GM23338 (cell line): ENCODE measurements at regions not wholly inside any gene's neighbourhood (a gene's known extent, or its start where the extent isn't known, plus 50 kb on each side); places are given as distances from the start of the nearest gene placed in this dataset.

Source experiments
- ATAC-seq: fragments of 200-7000 bp; cut with Tn5 transposase; 3 replicates; pipeline ENCODE4 v1.9.1; 2020
- DNase-seq: peaks from one replicate; pipeline ENCODE4 v3.0.0-alpha.2; 2015; ENCODE audit warnings: low spot score
- H2AFZ ChIP-seq: fragments of 200-600 bp; sonication (generic); 2 replicates; pipeline ENCODE4 v1.8.0; 2016; ENCODE audit warnings: antibody characterized with exemption, mild to moderate bottlenecking, moderate library complexity
- H3F3A ChIP-seq: fragments of 200-600 bp; sonication (generic); replicated peaks from 2 replicates; pipeline ENCODE4 v1.8.0; 2017; ENCODE audit warnings: antibody characterized with exemption, mixed run types, low read depth
- H3K27ac ChIP-seq: fragments of 200-600 bp; sonication (generic); 2 replicates; pipeline ENCODE4 v1.6.1; 2016; ENCODE audit warnings: low read depth
- H3K27me3 ChIP-seq: fragments of 200-600 bp; sonication (generic); 2 replicates; pipeline ENCODE4 v1.8.0; 2016; ENCODE audit warnings: mild to moderate bottlenecking, mixed run types, moderate library complexity; ENCODE audit not compliant: insufficient read depth
- H3K36me3 ChIP-seq: fragments of 200-600 bp; sonication (generic); 2 replicates; pipeline ENCODE4 v1.8.0; 2016; ENCODE audit warnings: mild to moderate bottlenecking; ENCODE audit not compliant: insufficient read depth
- H3K4me1 ChIP-seq: fragments of 200-600 bp; sonication (generic); 2 replicates; pipeline ENCODE4 v1.8.0; 2016; ENCODE audit warnings: mild to moderate bottlenecking, moderate library complexity; ENCODE audit not compliant: insufficient read depth
- H3K4me2 ChIP-seq: fragments of 200-600 bp; sonication (generic); 2 replicates; pipeline ENCODE4 v1.7.1; 2017; ENCODE audit warnings: mixed run types
- H3K4me3 ChIP-seq: fragments of 200-600 bp; sonication (generic); 2 replicates; pipeline ENCODE4 v1.6.1; 2016; ENCODE audit warnings: mixed run types
- H3K79me2 ChIP-seq: fragments of 200-600 bp; sonication (generic); replicated peaks from 2 replicates; pipeline ENCODE4 v1.8.0; 2017; ENCODE audit warnings: mild to moderate bottlenecking; ENCODE audit not compliant: insufficient read depth
- H3K9me2 ChIP-seq: fragments of 200-600 bp; sonication (generic); 2 replicates; pipeline ENCODE4 v1.8.0; 2017; ENCODE audit not compliant: insufficient read depth
- H4K20me1 ChIP-seq: fragments of 200-600 bp; sonication (generic); replicated peaks from 2 replicates; pipeline ENCODE4 v1.8.0; 2017; ENCODE audit warnings: mild to moderate bottlenecking; ENCODE audit not compliant: insufficient read depth
- H3K27ac Mint-ChIP-seq: 2 replicates; pipeline ENCODE4 v1.8.0; 2020; ENCODE audit warnings: inconsistent platforms, mild to moderate bottlenecking, moderate library complexity, mixed read lengths
- H3K27me3 Mint-ChIP-seq: 3 replicates; pipeline ENCODE4 v1.8.0; 2022; ENCODE audit warnings: low read depth, mild to moderate bottlenecking, moderate library complexity, mixed read lengths, inconsistent platforms; ENCODE audit not compliant: insufficient read depth, poor library complexity
- H3K36me3 Mint-ChIP-seq: 3 replicates; pipeline ENCODE4 v1.8.0; 2021; ENCODE audit warnings: low read depth, mild to moderate bottlenecking, inconsistent platforms, moderate library complexity, mixed read lengths
- H3K4me1 Mint-ChIP-seq: 3 replicates; pipeline ENCODE4 v1.8.0; 2020; ENCODE audit warnings: mild to moderate bottlenecking, inconsistent platforms, mixed read lengths
- H3K4me3 Mint-ChIP-seq: 3 replicates; pipeline ENCODE4 v1.8.0; 2021; ENCODE audit warnings: moderate library complexity, mild to moderate bottlenecking, inconsistent platforms, mixed read lengths
- H3K9me3 Mint-ChIP-seq: 3 replicates; pipeline ENCODE4 v1.8.0; 2020; ENCODE audit warnings: moderate library complexity, mild to moderate bottlenecking, inconsistent platforms, mixed read lengths
- CTCF ChIP-seq, 2 experiments: fragments of 200-600 bp in 1 of 2; sonication (generic) in 1 of 2; conservative IDR thresholded peaks; 2 replicates each; pipeline versions ENCODE4 v1.5.1 to v1.6.1; 2016 to 2017; ENCODE audit warnings: antibody characterized with exemption in 2 of 2, low read depth in 2 of 2, mild to moderate bottlenecking in 2 of 2, moderate library complexity in 1 of 2
- EZH2 ChIP-seq: fragments of 200-600 bp; sonication (generic); IDR thresholded peaks from one replicate; pipeline ENCODE4 v1.8.0; 2017; ENCODE audit warnings: antibody characterized with exemption, mild to moderate bottlenecking, low read depth; ENCODE audit not compliant: unreplicated experiment
- ZNF462 ChIP-seq: fragments of 250-450 bp; sonication (Bioruptor Pico); IDR thresholded peaks from 2 replicates; pipeline ENCODE4 v1.5.0; 2020; ENCODE audit warnings: mild to moderate bottlenecking, moderate library complexity
- TF ChIP-seq, protein P1 (sequence below): IDR thresholded peaks from one replicate; pipeline ENCODE4 v1.6.1; 2018; ENCODE audit warnings: antibody characterized with exemption; ENCODE audit not compliant: unreplicated experiment

DNA sequence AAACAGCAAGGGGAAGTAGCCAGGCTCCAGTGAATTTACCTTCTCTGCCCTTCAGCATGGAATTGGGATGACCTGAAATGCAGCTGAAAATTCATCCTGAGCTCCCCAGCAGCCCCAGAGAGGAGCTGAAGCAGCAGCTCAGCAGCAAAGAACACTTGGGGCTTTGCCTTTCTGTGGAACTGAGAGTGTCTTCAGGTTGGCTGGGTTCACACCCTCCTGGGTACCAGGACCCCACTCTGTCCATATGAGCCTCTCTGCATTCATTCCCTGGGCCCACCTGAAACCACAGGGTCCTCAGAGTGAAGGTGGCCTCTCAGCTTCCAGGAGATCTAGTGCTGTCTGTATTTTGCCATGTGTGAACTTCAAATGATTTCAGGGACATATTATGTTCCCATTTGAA is 429.2 kb downstream of the MN1 start:
- no peaks in the 10 kb centered on the region for H3K79me2 ChIP-seq
- DNase-seq (no peak), ATAC-seq (no peak)
- Mint-ChIP-seq H3K9me3 (peaks cover 6% of the 10 kb centered on the region; the same call in 2 of the 3 replicates), H3K27ac (no peak overlapping the region), H3K4me3 (no peak overlapping the region), H3K36me3 (no peaks in the 10 kb centered on the region), H3K27me3 (peaks cover 3% of the 10 kb centered on the region), H3K4me1 (peaks cover 32% of the 10 kb centered on the region)
- TF ChIP-seq CTCF (conservative IDR thresholded peaks at IDR 0.05; ENCODE audit: low read depth in 2 of 2): no peak
- H3K36me3 ChIP-seq: no peaks in the 10 kb centered on the region
- no peaks in the 10 kb centered on the region for H3K9me2 ChIP-seq
- no peaks in the 10 kb centered on the region for H4K20me1 ChIP-seq
- H3K4me2 ChIP-seq: no peak overlapping the region
- H3K4me1 ChIP-seq: peaks cover 8% of the 10 kb centered on the region; the same call in 1 of the 2 replicates
- H3K27ac ChIP-seq: no peak overlapping the region
- H2AFZ ChIP-seq: peak overlapping the region; percentile 64
- no peaks in the 10 kb centered on the region for H3F3A ChIP-seq
- no peaks in the 10 kb centered on the region for H3K27me3 ChIP-seq
- no peak overlapping the region for H3K4me3 ChIP-seq

GRCh38 chr22:27372969-27373670 is 428.4 kb downstream of the MN1 start:
- Histone ChIP-seq H3K9me2 (no peaks in the 10 kb centered on the region), H4K20me1 (no peaks in the 10 kb centered on the region), H3K4me1 (peaks cover 8% of the 10 kb centered on the region; the same call in 1 of the 2 replicates), H2AFZ (peak overlapping the region; percentile 64), H3K79me2 (no peaks in the 10 kb centered on the region), H3K4me3 (peak overlapping the region; percentile 28; the same call in 1 of the 2 replicates), H3K27me3 (no peaks in the 10 kb centered on the region), H3K4me2 (peak overlapping the region; percentile 56), H3K27ac (no peak overlapping the region), H3F3A (no peaks in the 10 kb centered on the region), H3K36me3 (no peaks in the 10 kb centered on the region)
- ATAC-seq: peak; percentile 97
- Mint-ChIP-seq H3K27ac (no peak overlapping the region), H3K36me3 (no peaks in the 10 kb centered on the region), H3K9me3 (peaks cover 6% of the 10 kb centered on the region; the same call in 2 of the 3 replicates), H3K4me3 (peak overlapping the region; percentile 45), H3K4me1 (peaks cover 37% of the 10 kb centered on the region), H3K27me3 (peaks cover 3% of the 10 kb centered on the region)
- no peak for TF ChIP-seq EZH2
- TF ChIP-seq ZNF462: no peak
- TF ChIP-seq CTCF (conservative IDR thresholded peaks at IDR 0.05; ENCODE audit: low read depth in 2 of 2): peak in 1 of 2 experiments; percentile 33; a peak in 3 of 4 replicates
- TF ChIP-seq, protein P1, sequence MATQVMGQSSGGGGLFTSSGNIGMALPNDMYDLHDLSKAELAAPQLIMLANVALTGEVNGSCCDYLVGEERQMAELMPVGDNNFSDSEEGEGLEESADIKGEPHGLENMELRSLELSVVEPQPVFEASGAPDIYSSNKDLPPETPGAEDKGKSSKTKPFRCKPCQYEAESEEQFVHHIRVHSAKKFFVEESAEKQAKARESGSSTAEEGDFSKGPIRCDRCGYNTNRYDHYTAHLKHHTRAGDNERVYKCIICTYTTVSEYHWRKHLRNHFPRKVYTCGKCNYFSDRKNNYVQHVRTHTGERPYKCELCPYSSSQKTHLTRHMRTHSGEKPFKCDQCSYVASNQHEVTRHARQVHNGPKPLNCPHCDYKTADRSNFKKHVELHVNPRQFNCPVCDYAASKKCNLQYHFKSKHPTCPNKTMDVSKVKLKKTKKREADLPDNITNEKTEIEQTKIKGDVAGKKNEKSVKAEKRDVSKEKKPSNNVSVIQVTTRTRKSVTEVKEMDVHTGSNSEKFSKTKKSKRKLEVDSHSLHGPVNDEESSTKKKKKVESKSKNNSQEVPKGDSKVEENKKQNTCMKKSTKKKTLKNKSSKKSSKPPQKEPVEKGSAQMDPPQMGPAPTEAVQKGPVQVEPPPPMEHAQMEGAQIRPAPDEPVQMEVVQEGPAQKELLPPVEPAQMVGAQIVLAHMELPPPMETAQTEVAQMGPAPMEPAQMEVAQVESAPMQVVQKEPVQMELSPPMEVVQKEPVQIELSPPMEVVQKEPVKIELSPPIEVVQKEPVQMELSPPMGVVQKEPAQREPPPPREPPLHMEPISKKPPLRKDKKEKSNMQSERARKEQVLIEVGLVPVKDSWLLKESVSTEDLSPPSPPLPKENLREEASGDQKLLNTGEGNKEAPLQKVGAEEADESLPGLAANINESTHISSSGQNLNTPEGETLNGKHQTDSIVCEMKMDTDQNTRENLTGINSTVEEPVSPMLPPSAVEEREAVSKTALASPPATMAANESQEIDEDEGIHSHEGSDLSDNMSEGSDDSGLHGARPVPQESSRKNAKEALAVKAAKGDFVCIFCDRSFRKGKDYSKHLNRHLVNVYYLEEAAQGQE: no peak
- peak; percentile 94 for DNase-seq
